Ishikawa (cell line): ENCODE measurements at regions not wholly inside any gene's neighbourhood (a gene's known extent, or its start where the extent isn't known, plus 50 kb on each side); places are given as distances from the start of the nearest gene placed in this dataset.

Experiments
- CEBPB ChIP-seq: IDR thresholded peaks from 2 replicates; pipeline ENCODE4 v1.6.1; 2012
- EP300 ChIP-seq: IDR thresholded peaks from 2 replicates; pipeline ENCODE4 v1.6.1; 2012; ENCODE audit warnings: borderline replicate concordance
- NFIC ChIP-seq: IDR thresholded peaks from 2 replicates; pipeline ENCODE4 v1.6.1; 2012
- RAD21 ChIP-seq: IDR thresholded peaks from 2 replicates; pipeline ENCODE4 v1.6.1; 2012; ENCODE audit warnings: low read depth
- TAF1 ChIP-seq: IDR thresholded peaks from 2 replicates; pipeline ENCODE4 v1.6.1; 2012; ENCODE audit warnings: low read depth, mild to moderate bottlenecking
- USF1 ChIP-seq: IDR thresholded peaks from 2 replicates; pipeline ENCODE4 v1.6.1; 2012

GRCh38 chr13:107275312-107275711 is 707.4 kb upstream of the ARGLU1 start:
- TF ChIP-seq RAD21 (no peak), EP300 (no peak), USF1 (no peak), NFIC (no peak), CEBPB (no peak), TAF1 (no peak)
